Tibial nerve (tissue), 3 donors: ENCODE measurements at regions not wholly inside any gene's neighbourhood (a gene's known extent, or its start where the extent isn't known, plus 50 kb on each side); places are given as distances from the start of the nearest gene placed in this dataset.

Experiments used
- POLR2A ChIP-seq, 2 donors: fragments of 450-650 bp; IDR thresholded peaks; one replicate each; pipeline ENCODE4 v1.6.1; 2017; ENCODE audit warnings: antibody characterized with exemption in 2 of 2, mild to moderate bottlenecking in 2 of 2, moderate library complexity in 2 of 2
- TF ChIP-seq, protein P1 (sequence below), 5 experiments: fragments of 200-600 bp in 3 of 5; fragments of 450-650 bp in 2 of 5; sonication (generic) in 3 of 5; IDR thresholded peaks; one replicate each; pipeline ENCODE4 v1.5.1; 2016 to 2019; ENCODE audit warnings: antibody characterized with exemption in 5 of 5, mild to moderate bottlenecking in 3 of 5, moderate library complexity in 2 of 5

DNA sequence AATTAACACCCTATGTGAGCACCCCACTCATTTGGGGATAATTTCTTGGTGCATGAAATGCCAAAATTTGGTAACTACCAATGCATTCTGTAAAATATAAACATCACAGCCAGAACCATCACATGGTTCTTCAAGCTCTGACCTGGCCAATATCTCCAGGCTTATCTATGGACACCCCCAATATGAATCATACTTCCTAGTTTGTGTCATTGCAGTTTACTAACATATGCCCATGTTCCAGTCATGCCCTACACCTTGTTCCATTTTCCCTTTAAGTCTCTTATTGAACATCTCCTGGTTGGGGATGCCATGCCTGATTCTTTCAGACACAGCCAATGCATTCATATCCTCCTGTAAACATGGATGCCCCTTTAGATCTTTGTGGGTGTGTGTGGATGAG is 572.8 kb upstream of the BTBD3 start:
- TF ChIP-seq POLR2A (IDR thresholded peaks at IDR 0.05), result no peak
- TF ChIP-seq, protein P1, sequence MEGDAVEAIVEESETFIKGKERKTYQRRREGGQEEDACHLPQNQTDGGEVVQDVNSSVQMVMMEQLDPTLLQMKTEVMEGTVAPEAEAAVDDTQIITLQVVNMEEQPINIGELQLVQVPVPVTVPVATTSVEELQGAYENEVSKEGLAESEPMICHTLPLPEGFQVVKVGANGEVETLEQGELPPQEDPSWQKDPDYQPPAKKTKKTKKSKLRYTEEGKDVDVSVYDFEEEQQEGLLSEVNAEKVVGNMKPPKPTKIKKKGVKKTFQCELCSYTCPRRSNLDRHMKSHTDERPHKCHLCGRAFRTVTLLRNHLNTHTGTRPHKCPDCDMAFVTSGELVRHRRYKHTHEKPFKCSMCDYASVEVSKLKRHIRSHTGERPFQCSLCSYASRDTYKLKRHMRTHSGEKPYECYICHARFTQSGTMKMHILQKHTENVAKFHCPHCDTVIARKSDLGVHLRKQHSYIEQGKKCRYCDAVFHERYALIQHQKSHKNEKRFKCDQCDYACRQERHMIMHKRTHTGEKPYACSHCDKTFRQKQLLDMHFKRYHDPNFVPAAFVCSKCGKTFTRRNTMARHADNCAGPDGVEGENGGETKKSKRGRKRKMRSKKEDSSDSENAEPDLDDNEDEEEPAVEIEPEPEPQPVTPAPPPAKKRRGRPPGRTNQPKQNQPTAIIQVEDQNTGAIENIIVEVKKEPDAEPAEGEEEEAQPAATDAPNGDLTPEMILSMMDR (IDR thresholded peaks at IDR 0.05), result no peak
